GM06990 (cell line): ENCODE measurements at regions not wholly inside any gene's neighbourhood (a gene's known extent, or its start where the extent isn't known, plus 50 kb on each side); places are given as distances from the start of the nearest gene placed in this dataset.

Experiments used
- DNase-seq: peaks from one replicate; pipeline ENCODE4 v3.0.0-alpha.2; 2011; ENCODE audit not compliant: insufficient read length; ENCODE audit errors: extremely low read depth
- H3K27me3 ChIP-seq: replicated peaks from 2 replicates; pipeline ENCODE4 v1.6.0; 2011; ENCODE audit warnings: low read length; ENCODE audit not compliant: control insufficient read depth, insufficient read depth
- H3K36me3 ChIP-seq: 2 replicates; pipeline ENCODE4 v1.5.1; 2011; ENCODE audit warnings: low read length; ENCODE audit not compliant: control insufficient read depth, insufficient read depth
- H3K4me3 ChIP-seq: replicated peaks from 2 replicates; pipeline ENCODE4 v1.5.1; 2011; ENCODE audit warnings: low read depth, mild to moderate bottlenecking, control low read depth, low read length
- CTCF ChIP-seq: IDR thresholded peaks from 2 replicates; pipeline ENCODE4 v1.5.1; 2011; ENCODE audit warnings: low read length, control low read depth, mild to moderate bottlenecking, inconsistent platforms; ENCODE audit not compliant: insufficient read depth, poor library complexity, severe bottlenecking

GRCh38 chr2:186910996-186911395 is 62.0 kb upstream of the ZSWIM2 start:
- H3K4me3 ChIP-seq: no peak overlapping the region
- H3K27me3 ChIP-seq: no peaks in the 10 kb centered on the region
- no peak for TF ChIP-seq CTCF
- DNase-seq: no peak
- H3K36me3 ChIP-seq: no peaks in the 10 kb centered on the region

- Histone ChIP-seq H3K27me3 (no peaks in the 10 kb centered on the region), H3K36me3 (no peaks in the 10 kb centered on the region), H3K4me3 (no peak overlapping the region)
- no peak for TF ChIP-seq CTCF
- DNase-seq: no peak
Observed at GRCh38 chr2:186909095-186909494, 60.1 kb upstream of the ZSWIM2 start.

GRCh38 chr2:186907897-186908296 is 58.9 kb upstream of the ZSWIM2 start:
- no peak for DNase-seq
- Histone ChIP-seq H3K36me3 (no peaks in the 10 kb centered on the region), H3K4me3 (no peak overlapping the region), H3K27me3 (no peaks in the 10 kb centered on the region)
- TF ChIP-seq CTCF: no peak

GRCh38 chr2:186903216-186903615 is 54.2 kb upstream of the ZSWIM2 start:
- DNase-seq: no peak
- no peak for TF ChIP-seq CTCF
- Histone ChIP-seq H3K4me3 (no peak overlapping the region), H3K36me3 (no peaks in the 10 kb centered on the region), H3K27me3 (no peaks in the 10 kb centered on the region)
